Neural progenitor cell (in vitro differentiated cells): ENCODE measurements at regions not wholly inside any gene's neighbourhood (a gene's known extent, or its start where the extent isn't known, plus 50 kb on each side); places are given as distances from the start of the nearest gene placed in this dataset.

Source experiments
- DNase-seq: peaks from one replicate; pipeline ENCODE4 v3.0.0-alpha.2; 2016; ENCODE audit warnings: low spot score
- H2AFZ ChIP-seq: fragments of 200-600 bp; sonication (generic); replicated peaks from 2 replicates; pipeline ENCODE4 v1.6.1; 2016; ENCODE audit warnings: antibody characterized with exemption
- H3F3A ChIP-seq: fragments of 200-600 bp; sonication (generic); 2 replicates; pipeline ENCODE4 v1.6.1; 2016; ENCODE audit warnings: antibody characterized with exemption, low read depth
- H3K27ac ChIP-seq: fragments of 200-600 bp; sonication (generic); 2 replicates; pipeline ENCODE4 v1.5.1; 2016; ENCODE audit warnings: mild to moderate bottlenecking
- H3K27me3 ChIP-seq: fragments of 200-600 bp; sonication (generic); 2 replicates; pipeline ENCODE4 v1.6.1; 2016; ENCODE audit warnings: mild to moderate bottlenecking, moderate library complexity
- H3K36me3 ChIP-seq: fragments of 200-600 bp; sonication (generic); 2 replicates; pipeline ENCODE4 v1.5.1; 2016
- H3K4me1 ChIP-seq: fragments of 200-600 bp; sonication (generic); 2 replicates; pipeline ENCODE4 v1.6.1; 2016; ENCODE audit warnings: mixed run types
- H3K4me2 ChIP-seq: fragments of 200-600 bp; sonication (generic); 2 replicates; pipeline ENCODE4 v1.6.1; 2016
- H3K4me3 ChIP-seq: fragments of 200-600 bp; sonication (generic); 2 replicates; pipeline ENCODE4 v1.5.1; 2016
- H3K79me2 ChIP-seq: fragments of 200-600 bp; sonication (generic); 2 replicates; pipeline ENCODE4 v1.6.1; 2016; ENCODE audit warnings: low read depth
- H3K9ac ChIP-seq: fragments of 200-600 bp; sonication (generic); 2 replicates; pipeline ENCODE4 v1.6.1; 2016
- H3K9me3 ChIP-seq: fragments of 200-600 bp; sonication (generic); 2 replicates; pipeline ENCODE4 v1.5.1; 2016; ENCODE audit warnings: low read depth
- H4K20me1 ChIP-seq: fragments of 200-600 bp; sonication (generic); 2 replicates; pipeline ENCODE4 v1.6.1; 2016; ENCODE audit warnings: low read depth
- H3K27ac Mint-ChIP-seq: 3 replicates; pipeline ENCODE4 v1.8.0; 2021; ENCODE audit warnings: mixed read lengths
- H3K27me3 Mint-ChIP-seq: 2 replicates; pipeline ENCODE4 v1.8.0; 2022; ENCODE audit warnings: low read depth, mild to moderate bottlenecking, inconsistent platforms, moderate library complexity, mixed read lengths; ENCODE audit not compliant: insufficient read depth
- H3K36me3 Mint-ChIP-seq: 3 replicates; pipeline ENCODE4 v1.8.0; 2021; ENCODE audit warnings: mixed read lengths
- H3K4me1 Mint-ChIP-seq: 3 replicates; pipeline ENCODE4 v1.8.0; 2021; ENCODE audit warnings: mixed read lengths
- H3K4me3 Mint-ChIP-seq: 3 replicates; pipeline ENCODE4 v1.8.0; 2021; ENCODE audit warnings: mild to moderate bottlenecking, moderate library complexity, mixed read lengths
- H3K9me3 Mint-ChIP-seq: 3 replicates; pipeline ENCODE4 v1.8.0; 2020; ENCODE audit warnings: mixed read lengths
- EZH2 ChIP-seq: fragments of 200-600 bp; sonication (generic); IDR thresholded peaks from 2 replicates; pipeline ENCODE4 v1.6.1; 2017; ENCODE audit warnings: antibody characterized with exemption, mild to moderate bottlenecking, moderate library complexity
- EZH2phosphoT487 ChIP-seq: fragments of 200-600 bp; sonication (generic); IDR thresholded peaks from 2 replicates; pipeline ENCODE4 v1.6.1; 2017; ENCODE audit warnings: antibody characterized with exemption
- TF ChIP-seq, protein P1 (sequence below): fragments of 200-600 bp; sonication (generic); IDR thresholded peaks from 2 replicates; pipeline ENCODE4 v1.5.1; 2017; ENCODE audit warnings: antibody characterized with exemption, mild to moderate bottlenecking

DNA sequence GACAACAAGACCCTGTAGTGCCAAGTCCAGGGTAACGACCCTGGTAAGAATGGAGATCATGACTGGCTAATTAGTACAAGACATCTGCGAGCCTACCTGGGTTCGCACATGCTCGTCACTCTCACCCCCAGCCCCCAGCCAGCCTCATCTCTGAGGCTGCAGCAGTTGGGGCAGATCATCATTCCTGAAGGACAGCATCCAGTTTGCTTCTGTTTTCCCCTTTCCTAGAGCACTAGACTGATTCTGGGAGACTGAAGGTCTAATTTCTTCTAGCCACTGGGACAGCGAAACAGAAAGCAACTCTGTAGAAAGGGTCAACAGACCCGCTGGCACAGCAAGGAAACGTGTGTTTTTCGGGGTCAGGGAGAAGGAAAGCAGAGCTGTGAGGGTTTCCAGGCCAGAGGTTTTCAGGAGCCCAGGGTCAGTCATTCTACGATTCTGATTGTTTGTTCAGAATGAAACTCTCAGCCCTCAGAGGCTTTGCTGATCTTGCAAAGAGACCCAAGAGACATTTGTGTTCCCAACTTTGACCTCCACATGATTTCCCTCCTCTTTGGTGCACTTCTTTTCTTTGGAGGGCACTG, 343.1 kb upstream of the NOCT start:
- peaks cover 5% of the 10 kb centered on the region for H3K27me3 Mint-ChIP-seq
- Histone ChIP-seq H3K4me1 (no peaks in the 10 kb centered on the region), H3K4me3 (no peak overlapping the region), H4K20me1 (no peaks in the 10 kb centered on the region), H3K79me2 (no peaks in the 10 kb centered on the region), H3K27me3 (no peaks in the 10 kb centered on the region), H2AFZ (no peak overlapping the region), H3K9me3 (no peaks in the 10 kb centered on the region), H3K36me3 (no peaks in the 10 kb centered on the region), H3K27ac (no peak overlapping the region), H3F3A (no peaks in the 10 kb centered on the region), H3K4me2 (no peak overlapping the region), H3K9ac (no peak overlapping the region)
- H3K27ac Mint-ChIP-seq: peak overlapping the region; percentile 19
- no peak overlapping the region for H3K4me3 Mint-ChIP-seq
- no peak for DNase-seq
- peaks cover 8% of the 10 kb centered on the region for H3K9me3 Mint-ChIP-seq
- no peak for TF ChIP-seq EZH2
- no peak for TF ChIP-seq EZH2phosphoT487
- TF ChIP-seq, protein P1, sequence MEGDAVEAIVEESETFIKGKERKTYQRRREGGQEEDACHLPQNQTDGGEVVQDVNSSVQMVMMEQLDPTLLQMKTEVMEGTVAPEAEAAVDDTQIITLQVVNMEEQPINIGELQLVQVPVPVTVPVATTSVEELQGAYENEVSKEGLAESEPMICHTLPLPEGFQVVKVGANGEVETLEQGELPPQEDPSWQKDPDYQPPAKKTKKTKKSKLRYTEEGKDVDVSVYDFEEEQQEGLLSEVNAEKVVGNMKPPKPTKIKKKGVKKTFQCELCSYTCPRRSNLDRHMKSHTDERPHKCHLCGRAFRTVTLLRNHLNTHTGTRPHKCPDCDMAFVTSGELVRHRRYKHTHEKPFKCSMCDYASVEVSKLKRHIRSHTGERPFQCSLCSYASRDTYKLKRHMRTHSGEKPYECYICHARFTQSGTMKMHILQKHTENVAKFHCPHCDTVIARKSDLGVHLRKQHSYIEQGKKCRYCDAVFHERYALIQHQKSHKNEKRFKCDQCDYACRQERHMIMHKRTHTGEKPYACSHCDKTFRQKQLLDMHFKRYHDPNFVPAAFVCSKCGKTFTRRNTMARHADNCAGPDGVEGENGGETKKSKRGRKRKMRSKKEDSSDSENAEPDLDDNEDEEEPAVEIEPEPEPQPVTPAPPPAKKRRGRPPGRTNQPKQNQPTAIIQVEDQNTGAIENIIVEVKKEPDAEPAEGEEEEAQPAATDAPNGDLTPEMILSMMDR: no peak
- H3K36me3 Mint-ChIP-seq: peaks cover 4% of the 10 kb centered on the region
- H3K4me1 Mint-ChIP-seq: peaks cover 13% of the 10 kb centered on the region

DNA sequence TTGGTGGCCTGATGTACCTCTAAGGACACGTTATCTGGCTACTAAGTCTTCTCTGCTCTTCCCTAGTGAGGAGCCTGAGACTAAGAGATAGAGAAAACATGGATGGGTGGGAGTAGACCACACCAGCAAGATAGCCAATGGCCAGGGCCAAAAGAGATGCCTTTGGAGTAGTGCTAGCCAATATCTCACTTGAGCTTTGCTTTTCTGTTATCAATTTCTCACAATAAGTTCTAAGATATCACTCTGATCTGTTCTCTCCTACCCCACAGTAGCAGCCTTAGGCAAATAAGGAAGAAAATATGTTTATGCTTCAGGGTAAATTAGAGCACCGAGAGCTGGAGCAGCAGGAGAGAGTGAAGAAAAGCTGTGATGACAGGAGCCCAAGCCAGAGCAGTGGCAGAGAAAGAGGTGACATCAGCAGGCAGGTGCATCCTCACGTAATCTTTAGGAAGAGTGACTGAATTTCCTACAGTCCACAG, 343.9 kb upstream of the NOCT start:
- DNase-seq: no peak
- Histone ChIP-seq H2AFZ (no peak overlapping the region), H3K27me3 (no peaks in the 10 kb centered on the region), H3K79me2 (no peaks in the 10 kb centered on the region), H3K4me2 (no peak overlapping the region), H3K9me3 (no peaks in the 10 kb centered on the region), H3K4me3 (no peak overlapping the region), H3K4me1 (no peaks in the 10 kb centered on the region), H3K9ac (no peak overlapping the region), H3F3A (no peaks in the 10 kb centered on the region), H4K20me1 (no peaks in the 10 kb centered on the region), H3K36me3 (no peaks in the 10 kb centered on the region), H3K27ac (no peak overlapping the region)
- peaks cover 10% of the 10 kb centered on the region for H3K9me3 Mint-ChIP-seq
- peaks cover 5% of the 10 kb centered on the region for H3K27me3 Mint-ChIP-seq
- peaks cover 12% of the 10 kb centered on the region for H3K4me1 Mint-ChIP-seq
- H3K36me3 Mint-ChIP-seq: peaks cover 4% of the 10 kb centered on the region
- H3K27ac Mint-ChIP-seq: no peak overlapping the region
- no peak for TF ChIP-seq EZH2
- TF ChIP-seq EZH2phosphoT487: no peak
- H3K4me3 Mint-ChIP-seq: no peak overlapping the region

DNA sequence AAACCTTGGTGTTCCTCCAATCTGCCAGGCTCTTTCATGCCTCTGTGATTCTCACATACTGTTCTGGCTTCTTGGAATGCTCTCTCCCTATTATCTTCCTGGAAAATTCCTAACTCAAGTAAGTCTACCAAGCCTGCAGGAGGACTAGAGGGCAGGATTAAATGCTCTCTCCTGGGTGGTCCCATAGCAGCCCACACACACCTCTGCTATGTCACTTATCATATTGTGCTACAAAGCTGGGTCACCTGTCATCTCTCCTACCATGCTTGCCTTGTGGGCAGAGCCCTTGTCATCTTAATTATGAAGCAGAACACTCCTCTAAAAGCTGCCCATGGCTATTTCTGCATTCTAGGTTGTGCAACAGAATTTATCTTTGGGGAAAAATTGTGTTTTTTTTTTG, 344.5 kb upstream of the NOCT start:
- Mint-ChIP-seq H3K36me3 (peaks cover 4% of the 10 kb centered on the region), H3K9me3 (peaks cover 14% of the 10 kb centered on the region), H3K27me3 (peaks cover 7% of the 10 kb centered on the region), H3K4me1 (peaks cover 12% of the 10 kb centered on the region), H3K4me3 (peak overlapping the region; percentile 2), H3K27ac (no peak overlapping the region)
- Histone ChIP-seq H4K20me1 (no peaks in the 10 kb centered on the region), H3K4me3 (no peak overlapping the region), H3K4me1 (no peaks in the 10 kb centered on the region), H3K9ac (no peak overlapping the region), H3K9me3 (no peaks in the 10 kb centered on the region), H3F3A (no peaks in the 10 kb centered on the region), H3K4me2 (no peak overlapping the region), H3K79me2 (no peaks in the 10 kb centered on the region), H3K27me3 (no peaks in the 10 kb centered on the region), H3K27ac (no peak overlapping the region), H2AFZ (no peak overlapping the region), H3K36me3 (no peaks in the 10 kb centered on the region)
- peak; percentile 25 for DNase-seq
- TF ChIP-seq, protein P1: no peak
- no peak for TF ChIP-seq EZH2phosphoT487

DNA sequence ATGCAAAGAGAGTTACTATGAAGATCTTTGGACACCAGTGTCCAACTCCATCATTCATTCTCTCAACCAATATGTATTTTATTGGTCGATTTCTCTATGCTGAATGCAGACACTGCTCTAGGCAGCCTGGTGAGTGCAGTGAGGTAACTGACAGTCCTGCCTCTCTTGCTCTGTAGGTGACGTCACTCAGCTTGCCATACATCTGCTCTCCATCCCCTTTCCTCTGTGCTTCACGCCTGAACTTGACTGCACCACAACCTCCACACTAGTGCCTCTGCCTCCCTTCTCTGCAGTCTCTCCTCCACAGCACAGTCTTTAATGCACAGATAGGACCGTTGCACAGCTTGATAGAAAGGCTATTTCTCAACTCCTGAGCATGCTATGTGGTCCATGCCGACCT, 344.9 kb upstream of the NOCT start:
- Histone ChIP-seq H3K9ac (no peak overlapping the region), H3K4me2 (no peak overlapping the region), H3K27me3 (no peaks in the 10 kb centered on the region), H3K79me2 (no peaks in the 10 kb centered on the region), H3K9me3 (no peaks in the 10 kb centered on the region), H3F3A (no peaks in the 10 kb centered on the region), H3K4me3 (no peak overlapping the region), H3K27ac (no peak overlapping the region), H4K20me1 (no peaks in the 10 kb centered on the region), H3K4me1 (no peaks in the 10 kb centered on the region), H2AFZ (no peak overlapping the region), H3K36me3 (no peaks in the 10 kb centered on the region)
- Mint-ChIP-seq H3K36me3 (peaks cover 4% of the 10 kb centered on the region), H3K4me1 (peaks cover 12% of the 10 kb centered on the region), H3K4me3 (peak overlapping the region; percentile 2), H3K27ac (no peak overlapping the region), H3K9me3 (peaks cover 16% of the 10 kb centered on the region), H3K27me3 (peaks cover 7% of the 10 kb centered on the region)
- TF ChIP-seq, protein P1: no peak
- TF ChIP-seq EZH2phosphoT487 (no peak), EZH2 (no peak)
- DNase-seq: no peak
